ENCODE measurements at regions not wholly inside any gene's neighbourhood (a gene's known extent, or its start where the extent isn't known, plus 50 kb on each side); places are given as distances from the start of the nearest gene placed in this dataset.

- Histone ChIP-seq H3K4me1 (replicated peaks in 1 of 4; ENCODE audit: control insufficient read depth in 3 of 4, insufficient read depth in 4 of 4, low read length in 3 of 4) (no peaks in the 10 kb centered on the region), H4K8ac (ENCODE audit: extremely low read depth, insufficient read depth, low read length) (no peak overlapping the region), H3K23ac (ENCODE audit: insufficient read length) (no peak overlapping the region), H3K56ac (replicated peaks; ENCODE audit: insufficient read length, low read depth, low read length) (no peak overlapping the region), H2AFZ (ENCODE audit: low read length) (no peak overlapping the region), H2BK5ac (ENCODE audit: low read depth, low read length) (no peak overlapping the region), H2AK5ac (ENCODE audit: low read depth, low read length) (no peak overlapping the region), H3K18ac (ENCODE audit: extremely low read depth, low read length) (no peak overlapping the region), H2BK12ac (ENCODE audit: low read depth, low read length) (no peak overlapping the region), H2BK15ac (ENCODE audit: low read length) (no peak overlapping the region), H4K5ac (ENCODE audit: insufficient read length, low read depth, low read length) (no peak overlapping the region), H3K27ac (ENCODE audit: low read depth, low read length) (no peak overlapping the region), H3K4me3 (ENCODE audit: extremely low read depth in 1 of 4, insufficient read depth in 2 of 4, low read depth in 3 of 4, low read length in 4 of 4) (no peak overlapping the region), H3K36me3 (ENCODE audit: control insufficient read depth in 2 of 4, insufficient read depth in 4 of 4, low read length in 3 of 4) (no peaks in the 10 kb centered on the region), H3K4ac (replicated peaks; ENCODE audit: insufficient read length, low read depth, low read length) (no peak overlapping the region), H2BK20ac (ENCODE audit: low read length) (no peak overlapping the region), H3K79me2 (ENCODE audit: control insufficient read depth in 1 of 2, insufficient read depth in 2 of 2, low read length in 2 of 2) (no peaks in the 10 kb centered on the region), H3K27me3 (replicated peaks in 1 of 4; ENCODE audit: control insufficient read depth in 3 of 4, extremely low read depth in 1 of 4, insufficient read depth in 3 of 4, low read length in 3 of 4) (no peaks in the 10 kb centered on the region), H3K14ac (ENCODE audit: insufficient read length) (no peak overlapping the region), H3K4me2 (ENCODE audit: insufficient read depth in 1 of 2, low read depth in 2 of 2, low read length in 2 of 2) (no peak overlapping the region), H3K9me3 (ENCODE audit: insufficient read depth in 2 of 2, low read depth in 1 of 2, low read length in 1 of 2) (peaks cover 7 to 9% of the 10 kb centered on the region in 2 experiments; a peak in 2 of 4 replicates), H2BK120ac (replicated peaks; ENCODE audit: low read depth, low read length) (no peak overlapping the region), H4K91ac (replicated peaks; ENCODE audit: insufficient read length, low read length) (no peak overlapping the region), H3K23me2 (ENCODE audit: low read depth, low read length) (no peaks in the 10 kb centered on the region), H4K20me1 (replicated peaks in 1 of 2; ENCODE audit: control insufficient read depth in 1 of 2, insufficient read depth in 2 of 2, low read length in 2 of 2) (no peaks in the 10 kb centered on the region), H3K79me1 (ENCODE audit: low read depth, low read length) (no peaks in the 10 kb centered on the region), H3K9ac (replicated peaks in 1 of 4; ENCODE audit: extremely low read depth in 1 of 4, low read depth in 3 of 4, low read length in 3 of 4) (no peak overlapping the region)
- no peak for DNase-seq (ENCODE audit: low read depth in 1 of 2, low spot score in 2 of 2)
- 100% methylated on average over 1 of the region's 1 CpG; no CpG with 5 or more reads in 1 of the 2 experiments for WGBS, 2 experiments (ENCODE audit: extremely low coverage in 1 of 2, insufficient coverage in 1 of 2, insufficient read length in 1 of 2, insufficient replicate concordance in 2 of 2, low coverage in 1 of 2, low lambda C conversion rate in 2 of 2, missing lambda C conversion rate in 1 of 2)
- no peak for FAIRE-seq
- TF ChIP-seq EGR1 (IDR thresholded peaks at IDR 0.05; ENCODE audit: borderline replicate concordance, low read depth, low read length) (no peak), CBX8 (IDR thresholded peaks at IDR 0.05; ENCODE audit: borderline replicate concordance, low read depth, low read length) (no peak), RXRA (IDR thresholded peaks at IDR 0.05; ENCODE audit: insufficient read depth, low read depth, low read length) (no peak), CTCF (IDR thresholded peaks at IDR 0.05; ENCODE audit: control extremely low read depth in 1 of 3, insufficient read depth in 1 of 3, low read depth in 1 of 3, low read length in 3 of 3) (no peak), POU5F1 (IDR thresholded peaks at IDR 0.05; ENCODE audit: low read depth, low read length) (no peak), TCF12 (IDR thresholded peaks at IDR 0.05; ENCODE audit: low read depth, low read length) (no peak), KDM5A (IDR thresholded peaks at IDR 0.05; ENCODE audit: low read length) (no peak), USF2 (IDR thresholded peaks at IDR 0.05; ENCODE audit: low read length) (no peak), BCL11A (IDR thresholded peaks at IDR 0.05; ENCODE audit: low read depth in 2 of 2, low read length in 2 of 2) (no peak)
- POLR2A ChIA-PET (ENCODE audit: partially characterized antibody), result no interaction called here
- CTCF ChIA-PET (ENCODE audit: partially characterized antibody), result interaction anchor here (0.5 to 6.0 kb wide), 4 partner anchors 10 to 780 kb away, joined by 3 to 33 read pairs (median 4); no protein-coding TSS in a partner anchor
Measured at GRCh38 chr6:133806382-133807140, 82.4 kb upstream of the TCF21 start.

Measured in H1 (cell line).